HFF-Myc (cell line): ENCODE measurements at regions not wholly inside any gene's neighbourhood (a gene's known extent, or its start where the extent isn't known, plus 50 kb on each side); places are given as distances from the start of the nearest gene placed in this dataset.

Source experiments
- DNase-seq: peaks from one replicate; pipeline ENCODE4 v3.0.0-alpha.2; 2011; ENCODE audit warnings: low read depth; ENCODE audit errors: extremely low read depth
- H3K4me3 ChIP-seq: replicated peaks from 2 replicates; pipeline ENCODE4 v1.5.1; 2011; ENCODE audit warnings: low read depth, mild to moderate bottlenecking, control low read depth, low read length
- TF ChIP-seq, protein P1 (sequence below): IDR thresholded peaks from 2 replicates; pipeline ENCODE4 v1.5.1; 2012; ENCODE audit warnings: mild to moderate bottlenecking, low read depth, low read length, control low read depth; ENCODE audit errors: missing control alignments

DNA sequence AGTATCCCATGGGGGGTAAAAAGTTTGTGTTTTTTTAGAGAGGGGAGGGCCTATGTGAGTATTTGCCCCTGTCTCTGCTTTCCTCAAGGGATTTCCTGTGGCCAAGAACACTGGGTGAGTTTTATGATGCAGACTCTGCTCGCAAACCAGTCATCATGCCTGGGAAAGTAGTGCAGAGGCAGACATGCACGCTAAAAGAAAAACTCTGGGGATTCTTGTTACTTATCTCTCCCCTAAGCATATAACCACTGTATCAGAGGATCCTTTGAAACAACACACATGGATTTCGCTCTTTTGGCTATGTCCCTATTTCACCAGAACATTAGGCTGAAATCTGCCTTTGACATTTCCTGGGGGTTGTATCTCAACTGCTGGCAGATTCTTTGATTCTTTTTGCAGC lies 1845.8 kb upstream of the SEL1L start:
- TF ChIP-seq, protein P1, sequence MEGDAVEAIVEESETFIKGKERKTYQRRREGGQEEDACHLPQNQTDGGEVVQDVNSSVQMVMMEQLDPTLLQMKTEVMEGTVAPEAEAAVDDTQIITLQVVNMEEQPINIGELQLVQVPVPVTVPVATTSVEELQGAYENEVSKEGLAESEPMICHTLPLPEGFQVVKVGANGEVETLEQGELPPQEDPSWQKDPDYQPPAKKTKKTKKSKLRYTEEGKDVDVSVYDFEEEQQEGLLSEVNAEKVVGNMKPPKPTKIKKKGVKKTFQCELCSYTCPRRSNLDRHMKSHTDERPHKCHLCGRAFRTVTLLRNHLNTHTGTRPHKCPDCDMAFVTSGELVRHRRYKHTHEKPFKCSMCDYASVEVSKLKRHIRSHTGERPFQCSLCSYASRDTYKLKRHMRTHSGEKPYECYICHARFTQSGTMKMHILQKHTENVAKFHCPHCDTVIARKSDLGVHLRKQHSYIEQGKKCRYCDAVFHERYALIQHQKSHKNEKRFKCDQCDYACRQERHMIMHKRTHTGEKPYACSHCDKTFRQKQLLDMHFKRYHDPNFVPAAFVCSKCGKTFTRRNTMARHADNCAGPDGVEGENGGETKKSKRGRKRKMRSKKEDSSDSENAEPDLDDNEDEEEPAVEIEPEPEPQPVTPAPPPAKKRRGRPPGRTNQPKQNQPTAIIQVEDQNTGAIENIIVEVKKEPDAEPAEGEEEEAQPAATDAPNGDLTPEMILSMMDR = no peak
- no peak for DNase-seq
- H3K4me3 ChIP-seq = no peak overlapping the region

DNA sequence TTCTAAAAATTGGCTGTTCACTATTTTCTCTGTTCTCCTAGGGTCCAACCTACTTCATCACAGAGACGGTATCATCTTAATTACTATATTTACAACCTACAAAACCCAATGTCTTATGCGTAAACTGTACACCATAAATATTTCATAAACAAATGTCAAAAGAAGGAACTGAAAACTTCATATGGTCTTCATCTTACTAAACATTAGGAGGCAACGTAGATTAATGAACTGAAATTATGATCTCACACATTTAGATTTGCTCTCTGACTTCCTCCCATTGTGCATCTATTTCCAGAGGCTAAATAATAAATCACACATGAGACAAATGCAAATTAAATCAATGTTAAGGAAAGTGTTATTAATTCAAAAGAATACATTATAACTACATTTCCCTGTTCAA lies 1850.6 kb upstream of the SEL1L start:
- no peak overlapping the region for H3K4me3 ChIP-seq
- DNase-seq = no peak
- TF ChIP-seq, protein P1 = no peak

DNA sequence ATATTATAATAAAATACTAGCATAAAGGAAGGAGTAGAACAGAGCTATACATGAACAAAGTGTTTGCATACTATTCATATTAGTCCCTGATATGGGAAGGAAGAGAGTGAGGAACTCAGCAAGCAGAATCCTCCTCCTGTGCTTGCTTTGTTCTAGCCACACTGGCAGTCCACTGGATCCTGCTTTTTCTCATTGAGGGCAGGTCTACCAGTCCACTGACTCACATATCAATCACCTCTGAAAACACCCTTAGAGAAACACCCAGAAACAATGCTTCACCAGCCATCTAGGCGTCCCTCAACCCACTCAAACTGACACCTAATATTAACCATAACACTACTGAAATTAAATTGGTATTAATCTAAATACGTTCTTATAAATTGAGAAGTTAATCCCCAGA lies 1861.7 kb upstream of the SEL1L start:
- TF ChIP-seq, protein P1 = no peak
- no peak for DNase-seq
- no peak overlapping the region for H3K4me3 ChIP-seq

DNA sequence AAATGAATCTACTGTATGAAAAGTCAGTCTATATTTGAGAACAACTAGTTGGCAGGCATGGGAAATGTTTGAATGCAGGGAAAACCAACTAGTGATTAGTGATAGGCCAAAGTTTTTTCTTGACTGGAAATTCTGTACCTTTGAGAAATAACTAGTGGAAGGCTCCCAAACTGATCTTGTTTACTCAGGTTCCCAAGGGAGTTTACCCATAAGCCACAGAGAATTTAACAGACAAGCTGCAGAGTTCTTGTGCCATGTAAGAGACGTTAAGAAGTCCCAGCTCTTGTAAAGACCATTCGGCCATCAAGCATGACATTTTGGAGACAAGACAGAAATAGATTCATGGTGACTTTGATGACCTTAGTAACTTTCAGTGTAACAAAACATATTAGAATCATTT lies 1882.8 kb upstream of the SEL1L start:
- no peak for DNase-seq
- TF ChIP-seq, protein P1 = no peak
- no peak overlapping the region for H3K4me3 ChIP-seq

DNA sequence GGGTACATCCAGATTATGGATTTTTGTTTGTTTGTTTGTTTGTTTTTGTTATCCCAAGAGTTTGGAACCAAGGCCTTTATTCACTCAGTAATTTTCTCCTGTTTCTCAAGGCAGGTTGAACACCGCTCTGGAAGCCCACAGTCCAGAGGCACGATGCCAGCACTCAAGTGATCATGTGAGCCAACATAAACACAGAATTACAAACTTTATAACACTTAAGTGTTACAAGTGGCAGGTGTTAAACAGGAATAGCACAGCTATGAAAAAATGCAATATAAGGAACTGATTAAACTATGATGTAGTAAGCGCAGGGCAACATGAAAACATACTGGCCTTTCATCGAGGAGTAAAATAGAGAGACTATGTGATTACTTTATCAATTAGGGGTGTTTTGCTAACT lies 1885.8 kb upstream of the SEL1L start:
- TF ChIP-seq, protein P1 = no peak
- no peak for DNase-seq

DNA sequence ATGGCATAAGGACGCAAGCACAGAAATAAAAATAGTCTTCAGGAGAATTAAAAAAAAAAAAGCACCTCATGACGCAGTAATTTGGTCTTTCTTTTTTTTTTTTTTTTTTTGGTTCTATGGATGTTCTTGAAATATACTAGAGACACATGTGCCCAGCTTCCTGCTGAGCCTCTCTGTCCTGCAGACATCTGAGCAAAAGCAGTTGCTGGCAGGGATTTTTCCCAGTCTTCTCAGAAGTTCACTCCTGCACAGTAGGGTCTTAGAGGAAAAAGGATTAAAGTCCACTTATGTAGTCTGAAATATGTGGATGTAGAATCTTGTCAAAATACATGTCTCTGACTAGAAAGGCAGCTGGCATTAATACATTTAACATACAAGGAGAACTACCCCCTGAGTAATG lies 1888.1 kb upstream of the SEL1L start:
- TF ChIP-seq, protein P1 = no peak
- no peak overlapping the region for H3K4me3 ChIP-seq
- no peak for DNase-seq

More for the DNA sequence above, 1885.8 kb upstream of the SEL1L start:
- no peak overlapping the region for H3K4me3 ChIP-seq

DNA sequence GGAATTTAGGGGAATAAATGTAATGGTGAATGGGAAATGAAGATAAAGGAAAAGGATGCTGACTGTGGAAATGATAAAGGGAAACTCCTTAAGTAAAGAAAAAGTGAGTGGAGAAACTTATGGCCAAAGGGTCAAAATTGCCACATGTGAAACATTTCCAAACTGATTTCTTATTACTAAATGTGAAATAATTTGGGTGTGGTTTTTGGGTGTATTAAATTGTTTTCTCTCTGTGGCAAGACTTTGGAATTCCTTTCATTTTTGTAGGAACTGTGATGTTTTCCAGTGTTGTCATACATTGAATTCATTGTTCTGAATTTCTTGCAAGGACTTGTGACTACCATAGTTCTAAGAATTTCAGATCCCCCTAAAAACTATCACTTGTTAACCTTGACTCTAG lies 1891.5 kb upstream of the SEL1L start:
- no peak overlapping the region for H3K4me3 ChIP-seq
- DNase-seq = no peak
- TF ChIP-seq, protein P1 = no peak
